ENCODE measurements at regions not wholly inside any gene's neighbourhood (a gene's known extent, or its start where the extent isn't known, plus 50 kb on each side); places are given as distances from the start of the nearest gene placed in this dataset.

DNA sequence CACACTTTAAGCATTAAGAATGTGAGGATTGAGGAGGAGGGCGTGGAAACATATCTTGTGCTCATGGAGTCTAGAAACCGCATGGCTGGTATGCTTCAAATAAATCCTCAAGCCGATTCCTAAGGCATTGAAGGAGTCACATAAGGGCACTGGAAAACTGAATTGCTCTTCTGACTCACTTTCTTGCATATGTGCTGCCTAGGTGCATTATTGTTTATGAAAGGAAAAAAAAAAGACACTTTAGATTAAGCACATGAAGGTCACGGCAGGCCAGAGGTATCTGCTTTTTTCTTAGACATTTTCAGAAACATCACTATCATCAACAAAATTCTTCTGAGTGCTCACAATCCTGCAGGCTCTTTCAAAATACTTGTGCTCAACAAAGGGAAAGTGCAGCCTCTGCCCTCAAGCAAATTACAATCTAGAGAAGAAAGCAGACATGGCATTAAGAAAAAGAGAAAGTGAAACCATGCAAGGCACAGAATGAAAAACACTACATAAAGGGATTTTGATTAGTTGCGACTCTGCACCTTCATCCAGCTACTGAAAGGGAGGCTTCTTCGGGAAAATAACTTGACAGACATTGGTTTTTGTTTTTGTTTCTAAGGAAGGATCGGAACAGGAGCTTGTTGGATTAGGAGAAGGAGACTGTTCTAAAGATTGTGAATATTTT, 2117.6 kb downstream of the MAT2B start:
- TF ChIP-seq, protein P1, sequence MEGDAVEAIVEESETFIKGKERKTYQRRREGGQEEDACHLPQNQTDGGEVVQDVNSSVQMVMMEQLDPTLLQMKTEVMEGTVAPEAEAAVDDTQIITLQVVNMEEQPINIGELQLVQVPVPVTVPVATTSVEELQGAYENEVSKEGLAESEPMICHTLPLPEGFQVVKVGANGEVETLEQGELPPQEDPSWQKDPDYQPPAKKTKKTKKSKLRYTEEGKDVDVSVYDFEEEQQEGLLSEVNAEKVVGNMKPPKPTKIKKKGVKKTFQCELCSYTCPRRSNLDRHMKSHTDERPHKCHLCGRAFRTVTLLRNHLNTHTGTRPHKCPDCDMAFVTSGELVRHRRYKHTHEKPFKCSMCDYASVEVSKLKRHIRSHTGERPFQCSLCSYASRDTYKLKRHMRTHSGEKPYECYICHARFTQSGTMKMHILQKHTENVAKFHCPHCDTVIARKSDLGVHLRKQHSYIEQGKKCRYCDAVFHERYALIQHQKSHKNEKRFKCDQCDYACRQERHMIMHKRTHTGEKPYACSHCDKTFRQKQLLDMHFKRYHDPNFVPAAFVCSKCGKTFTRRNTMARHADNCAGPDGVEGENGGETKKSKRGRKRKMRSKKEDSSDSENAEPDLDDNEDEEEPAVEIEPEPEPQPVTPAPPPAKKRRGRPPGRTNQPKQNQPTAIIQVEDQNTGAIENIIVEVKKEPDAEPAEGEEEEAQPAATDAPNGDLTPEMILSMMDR (IDR thresholded peaks at IDR 0.05; ENCODE audit: insufficient read depth, low read length, severe bottlenecking), result no peak
- H3K4me3 ChIP-seq (ENCODE audit: low read depth, low read length), result no peak overlapping the region
- DNase-seq (ENCODE audit: low read depth) (no peak), FAIRE-seq (no peak)
- no peaks in the 10 kb centered on the region for H3K27me3 ChIP-seq (ENCODE audit: control insufficient read depth, insufficient read depth, low read length)
- H3K36me3 ChIP-seq (ENCODE audit: control insufficient read depth, insufficient read depth, low read length), result no peaks in the 10 kb centered on the region

DNA sequence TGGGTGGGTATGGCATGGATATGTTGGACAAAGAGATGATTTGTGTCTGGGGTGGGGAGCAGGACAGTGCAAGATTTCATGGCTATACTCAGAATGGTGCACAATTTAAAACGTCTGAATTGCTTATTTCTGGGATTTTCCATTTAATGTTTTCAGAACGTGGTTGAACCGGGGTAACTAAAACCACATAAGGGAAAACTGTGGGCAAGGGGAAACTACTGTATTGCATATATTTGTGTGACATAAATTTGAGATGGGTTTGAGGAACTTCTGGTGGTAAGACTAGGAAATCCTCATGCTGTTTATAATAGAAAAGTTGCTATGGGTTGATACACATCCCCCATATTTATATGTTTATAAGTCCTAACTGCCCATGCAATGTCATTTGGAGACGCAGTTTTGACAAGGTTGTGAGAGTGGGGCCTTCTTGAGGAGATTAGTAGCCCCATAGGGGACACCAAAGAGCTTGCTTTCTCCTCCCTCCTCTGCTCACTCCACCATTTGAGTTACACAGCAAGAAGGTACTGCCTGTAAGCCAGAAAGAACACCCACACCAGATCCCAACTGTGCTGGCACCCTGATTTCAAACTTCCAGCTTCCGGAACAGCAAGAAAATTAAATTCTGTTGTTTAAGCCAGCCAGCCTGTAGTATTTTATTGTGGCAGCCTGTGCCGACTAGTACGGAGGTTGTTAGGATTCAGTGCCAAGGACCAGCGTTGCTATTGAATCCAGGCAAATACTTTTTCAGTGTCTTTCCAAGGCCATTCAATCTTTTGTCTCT, 2118.9 kb downstream of the MAT2B start:
- TF ChIP-seq, protein P1 (IDR thresholded peaks at IDR 0.05; ENCODE audit: insufficient read depth, low read length, severe bottlenecking), result no peak
- FAIRE-seq (no peak), DNase-seq (ENCODE audit: low read depth) (no peak)
- no peaks in the 10 kb centered on the region for H3K27me3 ChIP-seq (ENCODE audit: control insufficient read depth, insufficient read depth, low read length)
- H3K4me3 ChIP-seq (ENCODE audit: low read depth, low read length), result no peak overlapping the region
- no peaks in the 10 kb centered on the region for H3K36me3 ChIP-seq (ENCODE audit: control insufficient read depth, insufficient read depth, low read length)

DNA sequence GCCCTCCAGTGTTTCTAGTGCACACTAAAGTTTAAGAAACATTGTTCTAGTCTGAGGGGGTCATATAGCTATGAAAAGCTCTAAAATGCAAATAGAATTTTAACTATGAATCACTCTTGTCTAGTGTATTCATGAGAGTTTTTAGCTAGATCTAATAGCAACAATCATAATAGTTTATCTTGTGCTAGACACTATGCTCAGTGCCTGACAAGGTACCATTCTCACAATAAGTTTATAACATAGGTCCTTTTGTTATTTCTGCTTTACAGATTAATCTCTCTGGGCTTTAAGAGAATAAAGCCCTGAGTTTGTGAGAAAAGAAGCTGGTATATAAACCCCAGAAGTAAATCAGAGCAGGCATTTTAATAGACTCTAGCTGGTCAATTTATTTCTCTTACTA, 2120.7 kb downstream of the MAT2B start:
- TF ChIP-seq, protein P1 (IDR thresholded peaks at IDR 0.05; ENCODE audit: insufficient read depth, low read length, severe bottlenecking), result no peak
- no peaks in the 10 kb centered on the region for H3K36me3 ChIP-seq (ENCODE audit: control insufficient read depth, insufficient read depth, low read length)
- FAIRE-seq (no peak), DNase-seq (ENCODE audit: low read depth) (no peak)
- H3K4me3 ChIP-seq (ENCODE audit: low read depth, low read length), result no peak overlapping the region
- no peaks in the 10 kb centered on the region for H3K27me3 ChIP-seq (ENCODE audit: control insufficient read depth, insufficient read depth, low read length)

DNA sequence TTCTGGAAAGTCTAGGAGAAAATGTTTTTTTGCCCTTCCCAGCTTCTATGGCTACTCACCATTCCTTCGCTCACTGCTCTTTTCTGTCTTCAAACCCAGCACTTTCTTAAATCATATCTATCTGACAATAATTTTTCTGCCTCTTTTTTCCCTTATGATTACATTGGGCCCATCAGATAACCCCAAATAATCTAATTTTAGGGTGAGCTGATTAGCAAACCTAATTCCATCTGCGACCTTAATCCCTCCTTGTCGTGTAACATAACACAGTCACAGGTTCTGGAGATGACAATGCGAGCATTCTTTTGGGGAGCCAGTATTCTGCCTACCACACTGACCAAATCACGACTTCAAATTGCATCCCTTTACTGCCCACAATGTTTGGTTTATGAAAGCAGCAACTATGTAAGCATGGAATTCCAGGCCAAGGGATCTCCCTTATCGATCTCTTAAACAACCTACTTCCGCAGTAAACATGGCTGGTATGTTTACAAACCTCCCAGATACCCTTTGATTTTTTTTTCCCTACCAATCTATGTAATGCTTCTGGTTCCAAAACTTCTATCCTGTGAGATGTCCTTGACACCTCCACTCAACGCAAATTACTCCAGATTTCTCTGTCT, 2122.2 kb downstream of the MAT2B start:
- DNase-seq (ENCODE audit: low read depth) (no peak), FAIRE-seq (no peak)
- TF ChIP-seq, protein P1 (IDR thresholded peaks at IDR 0.05; ENCODE audit: insufficient read depth, low read length, severe bottlenecking), result no peak
- no peak overlapping the region for H3K4me3 ChIP-seq (ENCODE audit: low read depth, low read length)
- H3K27me3 ChIP-seq (ENCODE audit: control insufficient read depth, insufficient read depth, low read length), result no peaks in the 10 kb centered on the region
- no peaks in the 10 kb centered on the region for H3K36me3 ChIP-seq (ENCODE audit: control insufficient read depth, insufficient read depth, low read length)

DNA sequence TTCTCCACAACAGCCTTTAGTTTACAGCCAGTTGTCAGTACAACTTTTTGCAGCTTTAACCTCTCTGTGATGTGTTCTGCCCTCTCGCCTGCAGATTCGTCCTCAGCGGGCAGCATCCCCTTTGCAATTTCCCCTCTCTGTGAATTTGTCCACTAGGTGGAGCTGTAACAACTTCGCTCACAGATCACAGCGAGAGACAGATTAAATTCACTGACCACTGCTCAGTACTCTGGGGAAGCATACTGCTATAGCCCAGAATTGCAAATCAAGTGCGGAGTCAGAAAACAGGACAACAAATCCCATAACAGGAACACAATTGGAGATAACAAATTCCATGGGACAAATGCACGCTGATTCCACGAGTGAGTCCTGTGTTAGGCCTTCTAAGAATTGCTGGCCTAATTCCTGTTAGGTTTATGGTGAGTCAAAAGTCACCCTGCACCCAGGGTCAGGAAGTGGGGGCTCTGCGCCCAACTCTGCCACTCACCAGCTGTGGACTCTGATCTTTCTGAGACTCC, 2124.9 kb downstream of the MAT2B start:
- Histone ChIP-seq H3K27me3 (ENCODE audit: control insufficient read depth, insufficient read depth, low read length) (no peaks in the 10 kb centered on the region), H3K36me3 (ENCODE audit: control insufficient read depth, insufficient read depth, low read length) (no peaks in the 10 kb centered on the region), H3K4me3 (ENCODE audit: low read depth, low read length) (no peak overlapping the region)
- TF ChIP-seq, protein P1 (IDR thresholded peaks at IDR 0.05; ENCODE audit: insufficient read depth, low read length, severe bottlenecking), result peak; percentile 66
- DNase-seq (ENCODE audit: low read depth), result peak; percentile 39
- FAIRE-seq, result no peak

Measured in bronchial epithelial cell (primary cell).